ENCODE measurements at regions not wholly inside any gene's neighbourhood (a gene's known extent, or its start where the extent isn't known, plus 50 kb on each side); places are given as distances from the start of the nearest gene placed in this dataset.

DNA sequence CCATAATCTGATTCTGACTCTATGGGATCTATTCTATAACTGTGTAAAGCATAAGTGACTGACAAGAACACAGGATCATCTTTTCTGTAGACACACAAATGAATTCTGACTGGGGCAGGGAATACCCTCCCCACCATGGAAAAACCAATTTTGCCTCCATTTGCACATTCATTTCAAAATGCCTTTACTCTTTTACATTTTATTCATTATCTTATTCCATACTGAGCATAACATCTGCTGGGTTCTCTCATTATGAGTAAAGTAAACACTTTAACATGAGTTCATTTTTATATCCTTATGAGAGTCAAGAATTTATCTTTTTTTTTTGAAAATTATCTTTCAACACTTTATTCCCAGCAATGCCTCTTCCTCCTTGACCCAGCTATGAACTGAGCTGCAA is 163.5 kb downstream of the RNF152 start:
- FAIRE-seq, result no peak
- no peak for DNase-seq (ENCODE audit: insufficient read length, low spot score)

DNA sequence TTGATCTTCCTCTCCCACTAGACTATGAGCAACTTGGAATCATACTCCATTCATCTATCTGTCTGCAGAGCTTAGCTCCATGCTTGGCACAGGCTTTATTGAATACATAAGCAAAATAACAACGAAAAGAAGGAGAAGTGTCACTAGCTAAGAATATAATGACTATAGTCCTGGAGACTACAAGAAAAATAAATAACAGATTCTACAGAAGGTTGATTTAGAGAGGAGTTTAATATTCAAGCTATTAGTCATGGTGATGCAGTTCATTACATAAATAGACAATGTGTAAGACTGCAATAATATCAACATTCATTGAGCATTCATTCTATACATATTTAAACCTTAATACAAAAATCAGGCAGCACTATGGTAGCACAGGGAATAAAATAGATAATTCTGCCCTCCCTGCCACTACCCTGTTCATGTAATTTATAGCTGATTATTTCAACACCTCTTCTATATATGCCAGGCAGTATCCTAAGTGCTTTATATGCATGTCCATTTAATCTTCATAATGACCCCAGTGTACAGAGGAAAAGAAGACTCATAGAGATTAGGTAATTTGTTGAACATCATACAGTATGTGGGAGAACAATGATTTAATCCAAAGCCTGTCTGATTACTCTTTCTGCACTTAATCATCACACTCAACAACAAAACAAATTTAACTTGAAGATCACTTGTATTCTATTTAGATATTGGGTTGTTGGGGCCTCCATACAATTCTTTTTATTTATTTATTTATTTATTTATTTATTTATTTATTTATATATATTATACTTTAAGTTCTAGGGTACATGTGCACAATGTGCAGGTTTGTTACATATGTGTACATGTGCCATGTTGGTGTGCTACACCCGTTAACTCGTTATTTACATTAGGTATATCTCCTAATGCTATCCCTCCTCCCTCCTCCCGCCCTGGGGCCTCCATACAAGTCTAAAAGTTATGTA is 165.3 kb downstream of the RNF152 start:
- no peak for FAIRE-seq

DNA sequence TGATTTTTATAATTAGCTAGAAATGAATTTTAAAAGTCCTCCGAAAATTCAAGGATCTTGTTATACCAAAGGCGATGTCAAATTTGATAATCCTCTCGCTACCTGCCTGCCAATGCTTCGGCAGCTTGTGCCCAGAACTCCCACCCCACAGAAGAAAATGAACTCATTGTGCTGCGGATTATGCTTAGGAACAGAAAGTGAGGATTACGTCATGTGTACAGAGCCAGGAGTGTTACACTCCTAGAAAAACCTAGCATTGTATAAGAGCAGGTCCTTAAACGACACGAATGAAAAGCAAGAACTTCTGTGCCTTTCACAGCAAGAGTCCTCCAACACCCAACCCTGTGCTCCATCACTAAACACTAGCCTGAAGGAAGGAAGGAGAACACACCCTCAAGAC is 168.3 kb downstream of the RNF152 start:
- FAIRE-seq (no peak), DNase-seq (ENCODE audit: insufficient read length, low spot score) (no peak)

More for the DNA sequence above, 165.3 kb downstream of the RNF152 start:
- no peak for DNase-seq (ENCODE audit: insufficient read length, low spot score)

GRCh38 chr18:61722247-61722646 is 170.6 kb downstream of the RNF152 start:
- FAIRE-seq (no peak), DNase-seq (ENCODE audit: insufficient read length, low spot score) (no peak)

DNA sequence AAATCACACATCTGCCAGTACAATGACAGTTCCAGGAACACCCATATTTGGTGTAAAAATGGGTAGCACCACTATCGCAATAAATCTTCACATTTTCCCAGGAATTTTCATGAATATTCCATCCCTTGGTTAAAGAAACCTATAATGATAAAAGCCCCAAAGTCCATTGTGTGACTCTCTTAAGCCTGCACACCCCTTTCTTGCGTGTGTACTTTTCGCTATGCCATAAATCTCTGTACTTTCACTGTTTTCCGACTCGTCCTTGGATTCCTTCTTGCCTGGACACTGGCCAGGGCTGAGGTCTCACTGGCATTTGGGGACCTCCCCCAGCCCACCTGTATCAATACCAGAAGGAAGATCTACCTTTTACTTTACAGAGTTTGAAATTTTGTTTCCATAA is 172.3 kb downstream of the RNF152 start:
- no peak for FAIRE-seq
- no peak for DNase-seq (ENCODE audit: insufficient read length, low spot score)

DNA sequence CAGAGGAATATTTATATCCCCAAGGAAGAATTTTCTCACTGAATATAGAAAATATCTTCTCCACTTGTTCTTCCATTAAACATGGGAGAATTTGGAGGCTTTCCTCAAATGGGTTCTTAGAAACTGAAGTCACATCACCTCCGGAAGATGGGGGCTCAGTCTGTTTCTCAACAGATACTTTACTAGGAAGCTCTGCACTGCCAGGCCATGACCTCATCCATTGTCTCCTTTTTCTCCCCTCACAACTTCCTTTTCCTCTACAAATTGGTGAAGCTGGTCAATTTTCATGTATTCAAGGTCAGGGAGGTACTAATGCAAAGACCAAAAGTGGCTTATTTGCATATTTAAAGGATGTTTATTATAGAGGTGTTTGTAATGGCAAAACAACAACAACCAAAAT is 173.1 kb downstream of the RNF152 start:
- FAIRE-seq (no peak), DNase-seq (ENCODE audit: insufficient read length, low spot score) (no peak)

- no peak for DNase-seq (ENCODE audit: insufficient read length, low spot score)
- no peak for FAIRE-seq
Observed at GRCh38 chr18:61718944-61719343, 173.9 kb downstream of the RNF152 start.

- FAIRE-seq (no peak), DNase-seq (ENCODE audit: insufficient read length, low spot score) (no peak)
Observed at GRCh38 chr18:61714421-61714820, 178.4 kb downstream of the RNF152 start.

DNA sequence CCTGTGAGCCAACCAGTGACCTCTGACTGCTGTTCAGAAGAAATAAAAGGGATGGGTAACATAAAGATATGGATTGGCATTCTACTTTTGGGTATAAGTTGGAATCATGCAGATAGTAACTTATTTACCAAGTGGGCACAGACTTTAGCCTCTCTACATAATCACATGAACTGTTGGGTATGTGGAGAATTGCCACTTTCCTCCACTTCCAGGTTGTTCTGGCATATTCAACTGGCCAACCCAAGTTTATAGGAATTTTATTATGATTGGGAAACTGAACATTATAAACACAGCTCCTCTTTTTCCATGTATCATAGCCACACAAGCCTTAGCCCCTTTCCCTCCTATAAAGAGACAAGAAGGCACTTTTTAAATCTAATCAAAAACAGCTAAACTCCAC is 179.3 kb downstream of the RNF152 start:
- FAIRE-seq (no peak), DNase-seq (ENCODE audit: insufficient read length, low spot score) (no peak)

DNA sequence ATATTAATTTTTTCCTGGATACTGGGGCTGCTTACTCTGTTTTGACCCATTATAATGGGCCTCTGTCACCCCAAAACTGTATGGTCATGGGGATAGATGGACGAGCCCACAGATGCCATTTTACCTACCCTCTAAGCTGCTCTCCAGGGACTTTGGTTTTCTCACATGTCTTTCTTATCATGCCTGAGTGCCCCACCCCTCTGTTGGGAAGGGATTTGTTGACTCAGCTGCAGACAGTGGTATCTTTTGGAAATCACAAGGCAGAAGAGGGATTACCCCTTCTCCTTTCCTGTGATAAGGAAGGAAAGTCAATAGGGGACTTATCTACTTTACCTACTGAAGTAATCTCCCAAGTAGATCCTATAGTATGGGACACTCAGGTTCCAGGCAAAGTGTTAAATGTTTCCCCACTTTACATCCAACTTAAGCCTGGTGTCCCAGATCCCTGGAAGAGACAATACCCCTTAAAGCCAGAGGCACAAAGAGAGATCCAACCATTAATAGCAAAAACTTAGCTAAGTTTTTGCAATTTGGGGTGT is 182.7 kb downstream of the RNF152 start:
- FAIRE-seq (no peak), DNase-seq (ENCODE audit: insufficient read length, low spot score) (no peak)

GRCh38 chr18:61706276-61706915 is 186.4 kb downstream of the RNF152 start:
- DNase-seq (ENCODE audit: insufficient read length, low spot score) (no peak), FAIRE-seq (no peak)

GRCh38 chr18:61703508-61703907 is 189.3 kb downstream of the RNF152 start:
- no peak for FAIRE-seq
- DNase-seq (ENCODE audit: insufficient read length, low spot score), result no peak

- DNase-seq (ENCODE audit: insufficient read length, low spot score) (no peak), FAIRE-seq (no peak)
Observed at GRCh38 chr18:61702007-61702406, 190.8 kb downstream of the RNF152 start.

DNA sequence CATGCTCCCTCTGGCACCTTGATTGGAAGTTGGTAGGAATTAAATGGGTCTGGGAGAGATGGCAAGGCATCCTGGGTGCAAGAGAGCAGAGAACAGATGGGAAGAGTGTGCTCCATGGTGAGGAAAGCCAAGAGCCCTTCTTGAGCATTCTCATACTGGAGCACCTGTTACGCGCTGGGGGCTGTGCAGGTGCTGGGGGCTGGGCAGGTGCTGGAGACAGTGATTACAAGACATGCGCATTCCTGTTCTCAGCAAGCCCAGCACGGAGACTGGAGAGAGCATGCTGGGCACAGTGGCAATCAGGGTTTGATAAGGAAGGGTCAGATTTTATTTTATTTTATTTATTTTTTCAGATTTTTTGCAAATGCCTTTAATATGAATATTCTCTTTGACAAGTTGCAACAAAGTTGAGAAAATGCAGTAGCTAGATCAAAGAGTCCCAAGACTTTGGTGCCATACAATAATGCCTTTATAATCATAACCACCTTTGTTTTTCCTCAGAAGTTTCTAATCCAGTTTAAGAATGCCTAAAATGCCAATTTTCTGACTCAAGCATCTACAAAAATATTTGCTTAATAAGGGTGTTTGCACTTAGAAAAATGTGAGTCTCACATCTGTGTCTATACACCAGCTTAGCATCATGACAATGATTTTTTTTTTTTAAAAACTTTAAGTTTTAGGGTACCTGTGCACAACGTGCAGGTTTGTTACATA is 193.3 kb downstream of the RNF152 start:
- DNase-seq (ENCODE audit: insufficient read length, low spot score), result no peak
- no peak for FAIRE-seq

- DNase-seq (ENCODE audit: insufficient read length, low spot score) (no peak), FAIRE-seq (no peak)
Observed at GRCh38 chr18:61697306-61697909, 195.4 kb downstream of the RNF152 start.

- FAIRE-seq, result no peak
- no peak for DNase-seq (ENCODE audit: insufficient read length, low spot score)
Observed at GRCh38 chr18:61694236-61694635, 198.6 kb downstream of the RNF152 start.

GRCh38 chr18:61690418-61691138 is 202.2 kb downstream of the RNF152 start:
- DNase-seq (ENCODE audit: insufficient read length, low spot score) (no peak), FAIRE-seq (no peak)

GRCh38 chr18:61687317-61687716 is 205.5 kb downstream of the RNF152 start:
- FAIRE-seq (no peak), DNase-seq (ENCODE audit: insufficient read length, low spot score) (no peak)

DNA sequence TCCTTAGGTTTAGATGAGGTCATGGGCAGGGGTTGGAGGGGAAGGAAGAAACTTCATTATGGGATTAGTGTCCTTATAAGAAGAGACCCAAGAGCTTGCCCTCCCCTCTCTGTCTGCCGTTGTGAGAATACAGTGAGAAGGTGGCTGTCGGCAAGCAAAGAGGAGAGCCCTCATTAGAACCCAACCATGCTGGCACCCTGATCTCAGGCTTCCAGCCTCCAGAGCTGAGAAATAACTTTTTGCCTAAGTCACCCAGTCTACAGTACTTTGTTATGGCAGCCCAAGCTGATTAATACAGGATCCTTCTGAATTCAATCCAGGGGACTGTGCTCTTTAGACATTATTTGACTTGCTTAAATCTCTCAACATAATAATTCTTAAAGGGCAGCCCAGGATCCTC is 209.0 kb downstream of the RNF152 start:
- FAIRE-seq (no peak), DNase-seq (ENCODE audit: insufficient read length, low spot score) (no peak)

DNA sequence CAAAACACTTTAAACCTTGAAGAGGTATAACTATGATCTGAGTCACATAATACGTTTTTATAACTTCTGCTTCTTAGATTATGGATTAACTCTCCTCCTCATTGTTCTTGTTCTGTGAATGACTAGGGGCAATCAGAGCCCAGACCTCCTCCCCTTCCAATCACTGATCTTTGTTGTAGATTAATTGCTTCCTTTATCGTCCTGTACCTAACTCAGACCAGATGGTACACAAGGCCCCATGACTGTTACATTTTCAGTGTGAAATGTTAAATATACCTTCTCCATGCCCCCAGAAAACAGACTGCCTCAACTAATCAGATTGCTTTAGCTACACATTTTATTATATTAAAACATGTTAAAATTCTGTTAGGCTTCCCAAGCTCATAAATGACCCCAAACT is 211.7 kb downstream of the RNF152 start:
- no peak for DNase-seq (ENCODE audit: insufficient read length, low spot score)
- no peak for FAIRE-seq

All from HTR-8/SVneo (cell line).